OCI-LY1 (cell line): ENCODE measurements at regions not wholly inside any gene's neighbourhood (a gene's known extent, or its start where the extent isn't known, plus 50 kb on each side); places are given as distances from the start of the nearest gene placed in this dataset.

Experiments
- H2AFZ ChIP-seq: fragments of 200-600 bp; sonication (generic), shearing (Covaris generic); 2 replicates; pipeline ENCODE4 v1.6.0; 2014; ENCODE audit warnings: antibody characterized with exemption, mild to moderate bottlenecking, low read length
- H3F3A ChIP-seq: fragments of 200-600 bp; sonication (generic), shearing (Covaris generic); 2 replicates; pipeline ENCODE4 v1.6.0; 2014; ENCODE audit warnings: mild to moderate bottlenecking, antibody characterized with exemption, low read length, moderate library complexity; ENCODE audit not compliant: insufficient read depth
- H3K27ac ChIP-seq: fragments of 200-600 bp; sonication (generic); 2 replicates; pipeline ENCODE4 v1.5.1; 2014; ENCODE audit warnings: low read length, mixed run types, mild to moderate bottlenecking, low read depth; ENCODE audit not compliant: poor library complexity, severe bottlenecking
- H3K27me3 ChIP-seq: fragments of 200-600 bp; sonication (generic); 2 replicates; pipeline ENCODE4 v1.6.0; 2014; ENCODE audit warnings: antibody characterized with exemption, mild to moderate bottlenecking, low read length, moderate library complexity; ENCODE audit not compliant: insufficient read depth
- H3K36me3 ChIP-seq: fragments of 200-600 bp; sonication (generic); 2 replicates; pipeline ENCODE4 v1.6.1; 2014; ENCODE audit warnings: mild to moderate bottlenecking, antibody characterized with exemption, low read length, moderate library complexity, mixed read lengths; ENCODE audit not compliant: insufficient read depth
- H3K4me1 ChIP-seq: fragments of 200-600 bp; sonication (generic); 2 replicates; pipeline ENCODE4 v1.5.1; 2014; ENCODE audit warnings: mild to moderate bottlenecking, low read length, moderate library complexity; ENCODE audit not compliant: insufficient read depth, severe bottlenecking
- H3K4me2 ChIP-seq: fragments of 200-600 bp; sonication (generic), shearing (Covaris generic); 2 replicates; pipeline ENCODE4 v1.6.1; 2014; ENCODE audit warnings: low read length
- H3K4me3 ChIP-seq: fragments of 200-600 bp; sonication (generic); 2 replicates; pipeline ENCODE4 v1.5.1; 2014; ENCODE audit warnings: low read length, low read depth, mild to moderate bottlenecking, mixed read lengths; ENCODE audit not compliant: poor library complexity, severe bottlenecking
- H3K79me2 ChIP-seq: fragments of 200-600 bp; shearing (Covaris generic); 2 replicates; pipeline ENCODE4 v1.6.1; 2016; ENCODE audit warnings: mixed run types, low read length, mixed read lengths; ENCODE audit not compliant: insufficient read depth
- H3K9ac ChIP-seq: fragments of 200-600 bp; sonication (generic), shearing (Covaris generic); 2 replicates; pipeline ENCODE4 v1.6.1; 2014; ENCODE audit warnings: mild to moderate bottlenecking, low read length, mixed read lengths
- H3K9me2 ChIP-seq: fragments of 200-600 bp; sonication (generic), shearing (Covaris generic); 2 replicates; pipeline ENCODE4 v1.6.1; 2014; ENCODE audit warnings: low read depth, mild to moderate bottlenecking, low read length, mixed read lengths
- H3K9me3 ChIP-seq: fragments of 200-600 bp; shearing (Covaris generic); 2 replicates; pipeline ENCODE4 v1.6.1; 2014; ENCODE audit warnings: low read length, mixed read lengths
- H4K20me1 ChIP-seq: fragments of 200-600 bp; sonication (generic), shearing (Covaris generic); 2 replicates; pipeline ENCODE4 v1.6.0; 2016; ENCODE audit warnings: mild to moderate bottlenecking, low read length; ENCODE audit not compliant: insufficient read depth
- EZH2 ChIP-seq: fragments of 200-600 bp; sonication (generic), shearing (Covaris generic); IDR thresholded peaks from 2 replicates; pipeline ENCODE4 v1.8.0; 2017; ENCODE audit warnings: borderline replicate concordance, mixed run types, mild to moderate bottlenecking, antibody characterized with exemption, low read length, moderate library complexity, mixed read lengths
- TF ChIP-seq, protein P1 (sequence below): fragments of 200-600 bp; sonication (generic), shearing (Covaris generic); IDR thresholded peaks from 2 replicates; pipeline ENCODE4 v1.5.1; 2017; ENCODE audit warnings: mild to moderate bottlenecking, antibody characterized with exemption, low read length, moderate library complexity, mixed read lengths

DNA sequence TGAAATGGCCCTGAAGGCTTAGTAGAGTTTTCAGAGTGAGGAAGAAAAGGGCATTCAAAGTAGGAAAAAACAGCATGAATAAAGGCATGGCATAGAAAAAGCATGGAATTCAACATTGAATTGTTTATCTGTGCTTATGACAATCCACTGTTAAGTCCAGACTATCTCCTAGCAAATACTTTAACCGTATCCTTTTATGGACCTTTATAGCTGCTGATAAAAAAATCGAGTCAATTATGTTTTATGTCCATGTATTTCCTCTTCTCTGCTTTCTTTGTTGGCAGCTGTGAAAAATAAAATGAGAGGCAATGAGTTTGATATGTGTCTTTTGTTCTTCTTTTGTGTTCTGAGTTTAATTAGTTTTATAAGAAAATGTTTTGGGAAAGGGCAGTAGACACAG lies 70.4 kb downstream of the TDRD15 start:
- Histone ChIP-seq H2AFZ (no peak overlapping the region), H3K9ac (no peak overlapping the region), H3K36me3 (no peaks in the 10 kb centered on the region), H4K20me1 (no peaks in the 10 kb centered on the region), H3K27me3 (no peaks in the 10 kb centered on the region), H3K9me2 (no peaks in the 10 kb centered on the region), H3K4me3 (no peak overlapping the region), H3K27ac (no peak overlapping the region), H3K79me2 (no peaks in the 10 kb centered on the region), H3K4me2 (no peak overlapping the region), H3K4me1 (no peaks in the 10 kb centered on the region), H3K9me3 (no peaks in the 10 kb centered on the region), H3F3A (no peaks in the 10 kb centered on the region)
- TF ChIP-seq EZH2: no peak
- TF ChIP-seq, protein P1, sequence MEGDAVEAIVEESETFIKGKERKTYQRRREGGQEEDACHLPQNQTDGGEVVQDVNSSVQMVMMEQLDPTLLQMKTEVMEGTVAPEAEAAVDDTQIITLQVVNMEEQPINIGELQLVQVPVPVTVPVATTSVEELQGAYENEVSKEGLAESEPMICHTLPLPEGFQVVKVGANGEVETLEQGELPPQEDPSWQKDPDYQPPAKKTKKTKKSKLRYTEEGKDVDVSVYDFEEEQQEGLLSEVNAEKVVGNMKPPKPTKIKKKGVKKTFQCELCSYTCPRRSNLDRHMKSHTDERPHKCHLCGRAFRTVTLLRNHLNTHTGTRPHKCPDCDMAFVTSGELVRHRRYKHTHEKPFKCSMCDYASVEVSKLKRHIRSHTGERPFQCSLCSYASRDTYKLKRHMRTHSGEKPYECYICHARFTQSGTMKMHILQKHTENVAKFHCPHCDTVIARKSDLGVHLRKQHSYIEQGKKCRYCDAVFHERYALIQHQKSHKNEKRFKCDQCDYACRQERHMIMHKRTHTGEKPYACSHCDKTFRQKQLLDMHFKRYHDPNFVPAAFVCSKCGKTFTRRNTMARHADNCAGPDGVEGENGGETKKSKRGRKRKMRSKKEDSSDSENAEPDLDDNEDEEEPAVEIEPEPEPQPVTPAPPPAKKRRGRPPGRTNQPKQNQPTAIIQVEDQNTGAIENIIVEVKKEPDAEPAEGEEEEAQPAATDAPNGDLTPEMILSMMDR: no peak

DNA sequence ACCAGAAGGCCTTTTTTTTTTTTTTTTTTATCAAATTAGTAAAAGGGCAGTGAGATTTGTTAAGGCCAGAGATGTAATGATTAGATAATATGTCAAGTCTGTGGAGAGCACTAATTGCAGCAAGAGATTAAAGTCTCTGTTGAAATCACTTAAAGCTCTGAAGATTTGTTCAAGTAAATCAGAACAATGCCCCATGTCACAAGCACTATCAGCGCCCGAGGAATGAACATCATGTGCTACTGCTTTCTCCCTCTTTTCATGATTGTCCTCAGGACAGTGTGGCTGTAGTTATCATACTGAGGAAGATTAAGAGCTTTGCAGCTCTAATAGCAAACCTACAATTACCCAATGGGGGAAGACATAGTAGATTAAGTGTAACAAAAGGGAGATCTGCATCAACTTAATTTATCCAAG lies 71.1 kb downstream of the TDRD15 start:
- Histone ChIP-seq H3K79me2 (no peaks in the 10 kb centered on the region), H3K9me2 (no peaks in the 10 kb centered on the region), H2AFZ (no peak overlapping the region), H3K4me1 (no peaks in the 10 kb centered on the region), H3K9ac (no peak overlapping the region), H3K4me2 (no peak overlapping the region), H3K36me3 (no peaks in the 10 kb centered on the region), H3K4me3 (no peak overlapping the region), H4K20me1 (no peaks in the 10 kb centered on the region), H3K9me3 (no peaks in the 10 kb centered on the region), H3F3A (no peaks in the 10 kb centered on the region), H3K27me3 (no peaks in the 10 kb centered on the region), H3K27ac (no peak overlapping the region)
- no peak for TF ChIP-seq EZH2
- TF ChIP-seq, protein P1: no peak

DNA sequence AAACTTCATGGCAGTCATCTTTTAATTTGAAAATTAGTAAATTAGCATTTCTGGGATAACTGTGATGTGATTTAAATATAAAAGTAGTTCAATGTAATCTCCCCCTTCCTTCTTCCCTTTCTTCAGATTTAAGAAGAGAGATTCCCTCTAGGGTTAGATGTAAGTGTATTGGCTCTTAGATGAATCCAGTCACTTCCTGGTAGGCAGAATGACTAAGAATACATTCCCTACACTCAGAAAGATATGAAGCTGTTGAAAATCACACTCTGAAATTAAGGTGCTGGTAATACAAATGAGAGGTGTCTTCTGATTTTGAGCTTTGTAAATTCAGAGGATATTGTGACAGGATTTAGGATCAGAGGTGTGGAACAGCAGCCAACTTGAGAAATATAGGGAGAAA lies 71.6 kb downstream of the TDRD15 start:
- no peaks in the 10 kb centered on the region for H3F3A ChIP-seq
- H3K4me2 ChIP-seq: no peak overlapping the region
- no peak overlapping the region for H3K9ac ChIP-seq
- no peaks in the 10 kb centered on the region for H3K4me1 ChIP-seq
- H3K79me2 ChIP-seq: no peaks in the 10 kb centered on the region
- no peaks in the 10 kb centered on the region for H3K27me3 ChIP-seq
- no peaks in the 10 kb centered on the region for H3K9me3 ChIP-seq
- no peaks in the 10 kb centered on the region for H3K9me2 ChIP-seq
- H2AFZ ChIP-seq: no peak overlapping the region
- H4K20me1 ChIP-seq: no peaks in the 10 kb centered on the region
- H3K4me3 ChIP-seq: no peak overlapping the region
- H3K36me3 ChIP-seq: no peaks in the 10 kb centered on the region
- no peak overlapping the region for H3K27ac ChIP-seq
- TF ChIP-seq EZH2: no peak
- TF ChIP-seq, protein P1: no peak
